DOHH2 (cell line): ENCODE measurements at regions not wholly inside any gene's neighbourhood (a gene's known extent, or its start where the extent isn't known, plus 50 kb on each side); places are given as distances from the start of the nearest gene placed in this dataset.

Experiments used
- H3F3A ChIP-seq: fragments of 200-600 bp; sonication (generic), shearing (Covaris generic); 2 replicates; pipeline ENCODE4 v1.6.0; 2016; ENCODE audit warnings: antibody characterized with exemption, mild to moderate bottlenecking; ENCODE audit not compliant: control insufficient read depth, insufficient read depth
- H3K27ac ChIP-seq: fragments of 200-600 bp; sonication (generic); 2 replicates; pipeline ENCODE4 v1.5.1; 2014; ENCODE audit warnings: low read depth, mild to moderate bottlenecking, low read length, moderate library complexity
- H3K27me3 ChIP-seq: fragments of 200-600 bp; sonication (generic); 2 replicates; pipeline ENCODE4 v1.6.1; 2014; ENCODE audit warnings: mild to moderate bottlenecking, low read length, mixed read lengths; ENCODE audit not compliant: control insufficient read depth
- H3K36me3 ChIP-seq: fragments of 200-600 bp; sonication (generic); 2 replicates; pipeline ENCODE4 v1.6.1; 2014; ENCODE audit warnings: mild to moderate bottlenecking, low read length, moderate library complexity, mixed read lengths; ENCODE audit not compliant: control insufficient read depth
- H3K4me1 ChIP-seq: fragments of 200-600 bp; sonication (generic); 2 replicates; pipeline ENCODE4 v1.6.1; 2014; ENCODE audit warnings: mild to moderate bottlenecking, low read length, mixed read lengths; ENCODE audit not compliant: control insufficient read depth
- H3K4me2 ChIP-seq: fragments of 200-600 bp; sonication (generic); 2 replicates; pipeline ENCODE4 v1.6.0; 2014; ENCODE audit warnings: mild to moderate bottlenecking, low read length, moderate library complexity
- H3K4me3 ChIP-seq: fragments of 200-600 bp; sonication (generic); 2 replicates; pipeline ENCODE4 v1.5.1; 2014; ENCODE audit warnings: mild to moderate bottlenecking, low read length, mixed read lengths
- H3K79me2 ChIP-seq: fragments of 200-600 bp; sonication (generic); 2 replicates; pipeline ENCODE4 v1.6.1; 2014; ENCODE audit warnings: mild to moderate bottlenecking, low read length, mixed read lengths; ENCODE audit not compliant: control insufficient read depth
- H3K9me2 ChIP-seq: fragments of 200-600 bp; sonication (generic); replicated peaks from 2 replicates; pipeline ENCODE4 v1.6.1; 2014; ENCODE audit warnings: mild to moderate bottlenecking, low read length, mixed read lengths; ENCODE audit not compliant: control insufficient read depth
- H3K9me3 ChIP-seq: fragments of 200-600 bp; sonication (generic); 2 replicates; pipeline ENCODE4 v1.6.1; 2014; ENCODE audit warnings: antibody characterized with exemption, low read length, mixed read lengths; ENCODE audit not compliant: control insufficient read depth, insufficient read depth
- H4K20me1 ChIP-seq: fragments of 200-600 bp; sonication (generic); 2 replicates; pipeline ENCODE4 v1.6.0; 2014; ENCODE audit warnings: low read depth, mild to moderate bottlenecking, antibody characterized with exemption, low read length, moderate library complexity; ENCODE audit not compliant: control insufficient read depth, insufficient read depth
- CTCF ChIP-seq: fragments of 200-600 bp; sonication (generic); IDR thresholded peaks from one replicate; pipeline ENCODE4 v1.5.1; 2014; ENCODE audit warnings: antibody characterized with exemption, mild to moderate bottlenecking, low read depth, low read length; ENCODE audit not compliant: poor library complexity, severe bottlenecking
- EZH2phosphoT487 ChIP-seq: fragments of 200-600 bp; sonication (generic); IDR thresholded peaks from 2 replicates; pipeline ENCODE4 v1.6.1; 2017; ENCODE audit warnings: borderline replicate concordance, mild to moderate bottlenecking, antibody characterized with exemption, low read length, moderate library complexity, mixed read lengths

- Histone ChIP-seq H3K79me2 (peaks cover 3% of the 10 kb centered on the region), H3K9me3 (peaks cover 9% of the 10 kb centered on the region; the same call in 1 of the 2 replicates), H3K4me2 (peak overlapping the region; percentile 13; the same call in 1 of the 2 replicates), H3K4me3 (no peak overlapping the region), H3K36me3 (peaks cover 3% of the 10 kb centered on the region; the same call in 1 of the 2 replicates), H3K27ac (0 out of 2 replicates have a peak overlapping the region, but pooled peaks have one; percentile 3), H3K27me3 (no peaks in the 10 kb centered on the region), H3F3A (peaks cover 23% of the 10 kb centered on the region), H4K20me1 (no peaks in the 10 kb centered on the region), H3K9me2 (no peaks in the 10 kb centered on the region), H3K4me1 (peaks cover 72% of the 10 kb centered on the region)
- TF ChIP-seq CTCF: no peak
These were observed 72.0 kb upstream of the BACH2 start for GRCh38 chr6:90368601-90369000.

GRCh38 chr6:90368001-90368400 is 71.4 kb upstream of the BACH2 start:
- Histone ChIP-seq H3K4me2 (peak overlapping the region; percentile 24), H3K36me3 (0 out of 2 replicates have a peak, but pooled peaks cover 3% of the 10 kb centered on the region)
- TF ChIP-seq EZH2phosphoT487: no peak
- TF ChIP-seq CTCF: no peak

GRCh38 chr6:90365565-90366219 is 69.0 kb upstream of the BACH2 start:
- no peaks in the 10 kb centered on the region for H3K27me3 ChIP-seq
- H3K9me3 ChIP-seq: peaks cover 9% of the 10 kb centered on the region; the same call in 1 of the 2 replicates
- no peaks in the 10 kb centered on the region for H4K20me1 ChIP-seq
- H3K9me2 ChIP-seq: no peaks in the 10 kb centered on the region
- H3K36me3 ChIP-seq: 0 out of 2 replicates have a peak, but pooled peaks cover 3% of the 10 kb centered on the region
- H3K4me1 ChIP-seq: peaks cover 55% of the 10 kb centered on the region
- no peak overlapping the region for H3K4me2 ChIP-seq
- H3K79me2 ChIP-seq: no peaks in the 10 kb centered on the region
- peaks cover 20% of the 10 kb centered on the region for H3F3A ChIP-seq
- H3K4me3 ChIP-seq: no peak overlapping the region
- TF ChIP-seq EZH2phosphoT487 (no peak), CTCF (no peak)
- no peak overlapping the region for H3K27ac ChIP-seq

More at GRCh38 chr6:90368001-90368400, 71.4 kb upstream of the BACH2 start:
- no peaks in the 10 kb centered on the region for H3K27me3 ChIP-seq
- no peaks in the 10 kb centered on the region for H4K20me1 ChIP-seq
- H3K9me2 ChIP-seq: no peaks in the 10 kb centered on the region
- H3K9me3 ChIP-seq: peaks cover 9% of the 10 kb centered on the region; the same call in 1 of the 2 replicates
- peaks cover 72% of the 10 kb centered on the region for H3K4me1 ChIP-seq
- peaks cover 23% of the 10 kb centered on the region for H3F3A ChIP-seq
- peak overlapping the region; percentile 12; the same call in 1 of the 2 replicates for H3K4me3 ChIP-seq
- 0 out of 2 replicates have a peak overlapping the region, but pooled peaks have one; percentile 11 for H3K27ac ChIP-seq
- H3K79me2 ChIP-seq: no peaks in the 10 kb centered on the region
